Neural progenitor cell (in vitro differentiated cells): ENCODE measurements at regions not wholly inside any gene's neighbourhood (a gene's known extent, or its start where the extent isn't known, plus 50 kb on each side); places are given as distances from the start of the nearest gene placed in this dataset.

Experiments
- EZH2 ChIP-seq: fragments of 200-600 bp; sonication (generic); IDR thresholded peaks from 2 replicates; pipeline ENCODE4 v1.6.1; 2017; ENCODE audit warnings: antibody characterized with exemption, mild to moderate bottlenecking, moderate library complexity
- EZH2phosphoT487 ChIP-seq: fragments of 200-600 bp; sonication (generic); IDR thresholded peaks from 2 replicates; pipeline ENCODE4 v1.6.1; 2017; ENCODE audit warnings: antibody characterized with exemption
- TF ChIP-seq, protein P1 (sequence below): fragments of 200-600 bp; sonication (generic); IDR thresholded peaks from 2 replicates; pipeline ENCODE4 v1.5.1; 2017; ENCODE audit warnings: antibody characterized with exemption, mild to moderate bottlenecking

DNA sequence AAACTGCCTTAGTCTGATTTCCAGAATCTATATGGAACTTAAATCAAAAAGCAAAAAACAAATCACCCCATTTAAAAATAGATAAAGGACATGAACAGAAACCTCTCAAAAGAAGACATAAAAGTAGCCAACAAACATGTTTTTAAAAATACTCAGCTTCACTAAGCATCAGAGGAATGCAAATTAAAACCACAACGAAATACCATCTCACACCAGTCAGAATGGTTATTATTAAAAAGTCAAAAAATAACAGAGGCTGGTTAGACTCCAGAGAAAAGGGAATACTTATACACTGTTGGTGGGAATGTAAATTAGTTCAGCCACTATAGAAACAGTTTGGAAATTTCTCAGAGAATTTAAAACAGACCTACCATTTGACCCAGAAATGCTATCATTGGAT is 367.9 kb downstream of the ZIC4 start:
- TF ChIP-seq, protein P1, sequence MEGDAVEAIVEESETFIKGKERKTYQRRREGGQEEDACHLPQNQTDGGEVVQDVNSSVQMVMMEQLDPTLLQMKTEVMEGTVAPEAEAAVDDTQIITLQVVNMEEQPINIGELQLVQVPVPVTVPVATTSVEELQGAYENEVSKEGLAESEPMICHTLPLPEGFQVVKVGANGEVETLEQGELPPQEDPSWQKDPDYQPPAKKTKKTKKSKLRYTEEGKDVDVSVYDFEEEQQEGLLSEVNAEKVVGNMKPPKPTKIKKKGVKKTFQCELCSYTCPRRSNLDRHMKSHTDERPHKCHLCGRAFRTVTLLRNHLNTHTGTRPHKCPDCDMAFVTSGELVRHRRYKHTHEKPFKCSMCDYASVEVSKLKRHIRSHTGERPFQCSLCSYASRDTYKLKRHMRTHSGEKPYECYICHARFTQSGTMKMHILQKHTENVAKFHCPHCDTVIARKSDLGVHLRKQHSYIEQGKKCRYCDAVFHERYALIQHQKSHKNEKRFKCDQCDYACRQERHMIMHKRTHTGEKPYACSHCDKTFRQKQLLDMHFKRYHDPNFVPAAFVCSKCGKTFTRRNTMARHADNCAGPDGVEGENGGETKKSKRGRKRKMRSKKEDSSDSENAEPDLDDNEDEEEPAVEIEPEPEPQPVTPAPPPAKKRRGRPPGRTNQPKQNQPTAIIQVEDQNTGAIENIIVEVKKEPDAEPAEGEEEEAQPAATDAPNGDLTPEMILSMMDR, result no peak
- no peak for TF ChIP-seq EZH2phosphoT487
- no peak for TF ChIP-seq EZH2
